ENCODE measurements at regions not wholly inside any gene's neighbourhood (a gene's known extent, or its start where the extent isn't known, plus 50 kb on each side); places are given as distances from the start of the nearest gene placed in this dataset.
"Not testable (repeated sequence)": the region's sequence is repeated elsewhere in the genome, so short reads cannot be mapped to it uniquely, and the experiment has no call there.

DNA sequence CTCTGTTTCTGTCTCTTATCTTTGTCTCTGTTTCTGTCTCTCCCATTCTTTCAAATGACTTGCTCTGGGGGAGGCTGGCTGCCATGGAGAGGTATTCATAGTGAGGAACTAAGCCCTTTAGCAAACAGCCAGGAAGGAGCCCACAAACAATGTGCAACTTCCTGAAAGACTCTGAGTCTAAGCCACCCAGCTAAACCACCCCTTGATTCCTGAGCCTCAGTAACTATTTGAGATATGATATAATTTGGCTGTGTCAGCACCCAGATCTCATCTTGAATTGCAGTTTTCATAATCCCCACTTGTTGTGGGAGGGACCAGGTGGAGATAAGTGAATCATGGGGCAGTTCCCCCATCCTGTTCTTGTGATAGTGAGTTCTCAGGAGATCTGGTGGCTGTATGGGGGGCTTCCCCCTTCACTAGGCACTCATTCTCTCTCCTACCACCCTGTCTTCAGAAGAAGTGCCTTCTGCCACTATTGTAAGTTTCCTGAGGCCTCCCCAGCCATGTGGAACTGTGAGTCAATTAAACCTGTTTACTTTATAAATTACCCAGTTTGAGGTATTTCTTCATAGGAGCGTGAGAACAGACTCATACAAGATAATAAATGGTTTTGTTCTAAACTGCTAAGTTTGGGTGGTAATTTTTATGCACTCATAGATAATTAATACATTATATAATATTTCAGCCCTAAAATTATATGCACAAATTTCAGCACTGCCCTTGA is 121.2 kb upstream of the FOXP2 start:
- in situ Hi-C loops (cut with MboI), result no loop called here
- Histone ChIP-seq H3K79me2 (ENCODE audit: insufficient read depth) (no peaks in the 10 kb centered on the region), H3F3A (ENCODE audit: insufficient read depth) (no peaks in the 10 kb centered on the region), H4K20me1 (ENCODE audit: insufficient read depth) (no peaks in the 10 kb centered on the region), H3K9ac (no peak overlapping the region), H3K4me2 (ENCODE audit: unreplicated experiment) (no peak overlapping the region), H2AFZ (no peak overlapping the region), H3K27ac (no peak overlapping the region), H3K9me2 (ENCODE audit: insufficient read depth) (no peaks in the 10 kb centered on the region; the same call in 1 of the 2 replicates), H3K4me3 (no peak overlapping the region), H3K4me1 (ENCODE audit: insufficient read depth) (no peaks in the 10 kb centered on the region), H3K9me3 (ENCODE audit: low read depth) (no peaks in the 10 kb centered on the region), H3K27me3 (replicated peaks; ENCODE audit: insufficient read depth) (no peaks in the 10 kb centered on the region), H3K36me3 (ENCODE audit: low read depth) (no peaks in the 10 kb centered on the region)
- peak; percentile 0 for DNase-seq
- 83 to 86% methylated on average over 1 of the region's 1 CpG for WGBS, 2 experiments (ENCODE audit: low coverage in 1 of 2, low lambda C conversion rate in 2 of 2, missing lambda C conversion rate in 2 of 2)
- no peak for TF ChIP-seq EZH2phosphoT487 (IDR thresholded peaks at IDR 0.05; ENCODE audit: insufficient read depth, low read depth)
- no peak for TF ChIP-seq EZH2 (IDR thresholded peaks at IDR 0.05; ENCODE audit: insufficient read depth, poor library complexity, severe bottlenecking)

DNA sequence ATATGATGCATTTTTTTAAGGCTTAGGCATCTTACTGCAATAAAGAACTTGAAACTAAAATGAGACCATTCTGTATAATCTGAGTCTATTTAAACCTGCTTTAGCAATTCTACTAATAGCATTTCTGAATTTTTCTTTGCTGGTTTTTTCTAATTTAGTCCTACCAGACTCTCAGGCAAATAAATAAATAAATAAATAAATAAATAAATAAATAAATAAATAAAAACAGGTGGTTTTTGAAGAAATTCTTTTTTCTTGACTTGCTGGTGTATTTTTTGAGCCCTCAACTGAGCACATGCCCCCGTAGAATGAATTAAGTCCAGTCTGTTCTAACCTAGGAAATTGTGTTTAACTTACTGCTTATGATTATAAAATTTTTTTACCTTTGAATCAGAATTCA is 134.7 kb upstream of the FOXP2 start:
- Histone ChIP-seq H3K9me2 (ENCODE audit: insufficient read depth) (no peaks in the 10 kb centered on the region), H4K20me1 (ENCODE audit: insufficient read depth) (no peaks in the 10 kb centered on the region), H3F3A (ENCODE audit: insufficient read depth) (no peaks in the 10 kb centered on the region), H2AFZ (no peak overlapping the region), H3K4me3 (no peak overlapping the region), H3K27me3 (replicated peaks; ENCODE audit: insufficient read depth) (no peaks in the 10 kb centered on the region), H3K4me1 (ENCODE audit: insufficient read depth) (no peaks in the 10 kb centered on the region), H3K9ac (no peak overlapping the region), H3K36me3 (ENCODE audit: low read depth) (no peaks in the 10 kb centered on the region), H3K4me2 (ENCODE audit: unreplicated experiment) (no peak overlapping the region), H3K79me2 (ENCODE audit: insufficient read depth) (no peaks in the 10 kb centered on the region), H3K27ac (no peak overlapping the region), H3K9me3 (ENCODE audit: low read depth) (no peaks in the 10 kb centered on the region)
- no peak for DNase-seq
- 59 to 80% methylated on average over 1 of the region's 1 CpG for WGBS, 2 experiments (ENCODE audit: low coverage in 1 of 2, low lambda C conversion rate in 2 of 2, missing lambda C conversion rate in 2 of 2)
- in situ Hi-C loops (cut with MboI), result no loop called here
- TF ChIP-seq EZH2 (IDR thresholded peaks at IDR 0.05; ENCODE audit: insufficient read depth, poor library complexity, severe bottlenecking) (no peak), EZH2phosphoT487 (IDR thresholded peaks at IDR 0.05; ENCODE audit: insufficient read depth, low read depth) (no peak)

DNA sequence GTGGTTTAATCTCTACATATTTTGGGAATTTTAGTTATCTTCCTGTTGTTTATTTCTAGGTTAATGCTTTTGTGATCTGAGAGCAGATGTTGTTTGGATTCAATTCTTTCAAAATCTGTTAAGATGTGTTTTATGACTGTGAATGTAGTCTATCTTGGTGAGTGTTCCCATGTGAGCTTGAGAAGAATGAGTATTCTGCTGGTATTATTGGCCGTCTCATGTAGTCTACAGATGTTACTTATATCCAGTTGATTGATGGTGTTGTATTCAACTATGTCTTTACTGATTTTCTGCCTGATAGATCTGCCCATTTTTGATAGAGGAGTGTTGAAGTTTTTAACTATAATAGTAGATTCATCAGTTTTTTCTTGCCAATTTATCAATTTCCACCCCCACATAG is 141.4 kb upstream of the FOXP2 start:
- Histone ChIP-seq H3K4me1 (ENCODE audit: insufficient read depth) (no peaks in the 10 kb centered on the region), H4K20me1 (ENCODE audit: insufficient read depth) (no peaks in the 10 kb centered on the region), H3K27me3 (replicated peaks; ENCODE audit: insufficient read depth) (no peaks in the 10 kb centered on the region), H3F3A (ENCODE audit: insufficient read depth) (no peaks in the 10 kb centered on the region), H3K4me3 (no peak overlapping the region), H3K4me2 (ENCODE audit: unreplicated experiment) (no peak overlapping the region), H3K9ac (no peak overlapping the region), H3K36me3 (ENCODE audit: low read depth) (no peaks in the 10 kb centered on the region), H3K79me2 (ENCODE audit: insufficient read depth) (no peaks in the 10 kb centered on the region), H3K9me2 (ENCODE audit: insufficient read depth) (no peaks in the 10 kb centered on the region), H2AFZ (no peak overlapping the region), H3K9me3 (ENCODE audit: low read depth) (no peaks in the 10 kb centered on the region), H3K27ac (no peak overlapping the region)
- DNase-seq, result no peak
- 86 to 93% methylated on average over 1 of the region's 1 CpG for WGBS, 2 experiments (ENCODE audit: low coverage in 1 of 2, low lambda C conversion rate in 2 of 2, missing lambda C conversion rate in 2 of 2)
- no peak for TF ChIP-seq EZH2 (IDR thresholded peaks at IDR 0.05; ENCODE audit: insufficient read depth, poor library complexity, severe bottlenecking)
- in situ Hi-C loops (cut with MboI), result no loop called here

DNA sequence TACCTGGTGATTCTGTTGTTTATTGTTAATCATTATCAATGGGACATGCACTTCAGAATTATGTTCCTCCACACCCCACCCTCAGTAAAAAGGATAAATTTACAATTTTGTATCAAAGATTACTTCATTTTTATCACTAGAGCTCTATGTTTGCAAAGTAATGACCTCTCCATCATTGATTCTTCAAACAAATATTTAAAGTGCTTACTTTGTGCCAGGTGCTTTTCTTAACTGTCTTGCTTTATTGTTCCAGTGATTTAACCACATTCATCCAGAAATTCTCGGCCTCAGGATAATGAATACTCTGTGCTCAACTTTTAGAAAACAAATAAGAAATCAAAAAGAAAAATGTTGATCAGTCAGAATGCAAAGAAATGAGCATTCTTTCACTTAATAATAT is 144.9 kb upstream of the FOXP2 start:
- Histone ChIP-seq H3F3A (ENCODE audit: insufficient read depth) (no peaks in the 10 kb centered on the region), H3K27ac (no peak overlapping the region), H3K9me3 (ENCODE audit: low read depth) (no peaks in the 10 kb centered on the region), H3K4me2 (ENCODE audit: unreplicated experiment) (no peak overlapping the region), H3K9ac (no peak overlapping the region), H2AFZ (no peak overlapping the region), H3K36me3 (ENCODE audit: low read depth) (no peaks in the 10 kb centered on the region), H4K20me1 (ENCODE audit: insufficient read depth) (no peaks in the 10 kb centered on the region), H3K4me3 (no peak overlapping the region), H3K27me3 (replicated peaks; ENCODE audit: insufficient read depth) (no peaks in the 10 kb centered on the region), H3K9me2 (ENCODE audit: insufficient read depth) (no peaks in the 10 kb centered on the region; the same call in 1 of the 2 replicates), H3K4me1 (ENCODE audit: insufficient read depth) (no peaks in the 10 kb centered on the region), H3K79me2 (ENCODE audit: insufficient read depth) (no peaks in the 10 kb centered on the region)
- DNase-seq, result no peak
- 63 to 65% methylated on average over 1 of the region's 1 CpG for WGBS, 2 experiments (ENCODE audit: low coverage in 1 of 2, low lambda C conversion rate in 2 of 2, missing lambda C conversion rate in 2 of 2)
- in situ Hi-C loops (cut with MboI), result no loop called here
- TF ChIP-seq EZH2phosphoT487 (IDR thresholded peaks at IDR 0.05; ENCODE audit: insufficient read depth, low read depth) (no peak), EZH2 (IDR thresholded peaks at IDR 0.05; ENCODE audit: insufficient read depth, poor library complexity, severe bottlenecking) (no peak)

DNA sequence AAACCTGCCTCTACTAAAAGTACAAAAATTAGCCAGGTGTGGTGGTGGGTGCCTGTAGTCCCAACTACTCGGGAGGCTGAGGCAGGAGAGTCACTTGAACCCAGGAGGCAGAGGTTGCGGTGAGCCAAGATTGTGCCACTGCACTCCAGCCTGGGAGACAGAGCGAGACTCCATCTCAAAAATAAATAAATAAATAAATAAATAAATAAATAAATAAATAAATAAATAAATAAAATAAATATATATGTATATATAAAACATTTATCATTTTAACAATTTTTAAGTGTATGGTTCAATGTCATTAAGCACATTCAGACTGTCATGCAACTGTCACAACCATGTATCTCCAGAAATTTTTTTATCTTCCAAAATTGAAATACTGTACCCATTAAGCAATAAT is 147.1 kb upstream of the FOXP2 start:
- in situ Hi-C loops (cut with MboI); H3F3A ChIP-seq (ENCODE audit: insufficient read depth): not testable (repeated sequence)
- WGBS, 2 experiments (ENCODE audit: low coverage in 1 of 2, low lambda C conversion rate in 2 of 2, missing lambda C conversion rate in 2 of 2), result 83 to 84% methylated on average over 3 of the region's 3 CpGs

More for the DNA sequence above, 147.1 kb upstream of the FOXP2 start:
- not testable (repeated sequence) for H3K9ac ChIP-seq; H3K9me3 ChIP-seq (ENCODE audit: low read depth); H4K20me1 ChIP-seq (ENCODE audit: insufficient read depth); H3K36me3 ChIP-seq (ENCODE audit: low read depth); H3K79me2 ChIP-seq (ENCODE audit: insufficient read depth); H2AFZ ChIP-seq; H3K4me1 ChIP-seq (ENCODE audit: insufficient read depth); H3K4me2 ChIP-seq (ENCODE audit: unreplicated experiment); H3K9me2 ChIP-seq (ENCODE audit: insufficient read depth); H3K4me3 ChIP-seq; H3K27ac ChIP-seq; DNase-seq; H3K27me3 ChIP-seq (replicated peaks; ENCODE audit: insufficient read depth)
